Stimulated activated CD8-positive, alpha-beta memory T cell treated with anti-CD3 and anti-CD28 coated beads, Interleukin-12 subunit alpha, Interleukin-12 subunit beta, amount 100 ng/mL, for 24 hours (primary cell): ENCODE measurements at regions not wholly inside any gene's neighbourhood (a gene's known extent, or its start where the extent isn't known, plus 50 kb on each side); places are given as distances from the start of the nearest gene placed in this dataset.

Experiments used
- DNase-seq: peaks from one replicate; pipeline ENCODE4 v3.0.0-alpha.2; 2020; ENCODE audit errors: extremely low read depth

DNA sequence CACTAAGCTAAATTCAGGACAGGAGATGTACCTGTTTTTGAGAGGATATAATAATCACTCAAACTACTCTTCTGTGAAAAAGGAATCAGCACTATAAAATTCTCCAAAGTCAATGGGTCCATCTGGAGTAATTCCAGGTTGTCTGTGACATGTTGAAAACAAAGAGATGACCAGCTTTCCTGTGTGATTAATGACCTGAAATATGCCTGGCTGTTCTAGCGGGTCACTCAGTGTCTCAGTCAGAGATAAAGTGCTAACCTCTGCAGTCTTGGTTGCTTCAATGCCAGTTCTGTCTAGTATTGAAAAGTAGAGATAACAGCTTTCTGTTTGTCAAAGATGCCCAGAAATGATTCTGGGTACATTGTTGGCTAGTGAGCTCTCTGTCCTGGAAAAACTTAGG is 722.6 kb upstream of the TENM4 start:
- DNase-seq = no peak

DNA sequence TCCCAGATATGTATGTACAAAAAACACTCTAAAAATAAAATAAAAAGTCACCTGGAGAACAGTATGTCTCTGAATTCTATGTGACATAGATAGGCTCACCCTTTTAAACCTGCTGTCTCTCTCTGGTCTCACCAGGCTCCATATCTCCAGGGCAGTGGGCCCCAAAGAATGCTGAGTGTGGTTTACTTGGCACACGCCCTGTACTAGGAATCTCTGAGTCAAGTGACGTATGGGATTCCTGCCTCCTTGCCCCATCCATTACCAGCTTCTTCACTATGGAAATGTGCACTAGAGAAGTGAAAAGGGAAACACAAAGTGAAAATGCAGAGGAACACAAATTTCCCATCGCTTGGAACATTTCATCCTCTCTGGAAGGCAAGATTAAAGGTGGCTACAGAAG is 722.2 kb upstream of the TENM4 start:
- no peak for DNase-seq

DNA sequence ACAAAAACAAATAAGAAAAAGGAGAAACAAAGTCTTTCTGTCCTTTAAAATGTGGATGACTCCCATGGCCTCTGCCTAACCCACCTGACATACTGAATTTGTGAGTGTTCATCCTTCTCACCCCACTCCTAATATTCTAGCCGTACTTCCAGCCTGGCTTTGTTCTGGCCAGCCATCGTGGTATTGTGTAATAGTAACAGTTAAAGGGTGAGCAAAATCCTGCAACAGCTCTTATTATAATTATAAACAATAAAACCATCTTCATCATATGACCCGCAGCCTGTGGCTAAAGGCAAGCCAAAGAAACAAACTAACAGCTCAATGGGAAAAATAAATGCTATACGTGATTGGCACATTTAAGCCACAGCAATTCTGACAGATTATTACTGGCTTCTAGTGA is 721.6 kb upstream of the TENM4 start:
- DNase-seq = no peak

DNA sequence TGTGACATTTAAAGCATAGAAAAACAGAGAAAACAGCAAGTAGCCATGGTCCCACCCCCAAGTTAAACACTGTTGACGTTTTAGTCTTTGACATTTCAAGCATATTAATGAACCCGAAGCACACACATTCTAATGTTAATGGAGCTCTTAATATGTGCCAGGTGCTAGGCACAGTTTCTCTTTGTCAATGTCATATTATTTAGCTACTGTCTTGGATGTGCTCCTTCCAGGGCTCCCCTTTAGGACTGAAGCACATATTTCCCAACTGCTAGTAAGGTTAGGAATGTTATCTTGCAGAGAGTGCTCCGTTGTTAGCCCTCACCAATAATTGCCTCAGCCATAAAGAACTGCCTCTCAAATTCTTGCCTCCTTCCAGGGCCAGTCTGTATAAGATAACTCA is 716.6 kb upstream of the TENM4 start:
- DNase-seq = no peak

DNA sequence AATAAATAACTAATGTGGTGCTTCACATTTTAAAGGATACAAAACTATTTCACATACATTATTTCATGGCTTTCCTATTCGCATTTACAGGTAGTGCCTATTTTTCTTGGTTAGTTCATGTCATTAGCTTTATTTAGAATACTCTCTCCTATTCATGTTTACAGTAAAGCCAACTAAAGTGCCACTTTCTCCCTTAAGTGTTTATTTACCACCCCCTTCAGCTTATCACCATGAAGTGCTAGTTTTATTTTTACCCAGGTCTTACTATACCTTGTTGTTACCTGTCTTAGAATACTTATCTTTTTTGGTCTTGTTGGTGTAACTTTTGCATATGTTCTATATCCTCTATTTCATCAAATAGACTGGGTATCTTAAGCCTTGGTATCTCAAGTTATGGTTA is 715.2 kb upstream of the TENM4 start:
- DNase-seq = no peak

DNA sequence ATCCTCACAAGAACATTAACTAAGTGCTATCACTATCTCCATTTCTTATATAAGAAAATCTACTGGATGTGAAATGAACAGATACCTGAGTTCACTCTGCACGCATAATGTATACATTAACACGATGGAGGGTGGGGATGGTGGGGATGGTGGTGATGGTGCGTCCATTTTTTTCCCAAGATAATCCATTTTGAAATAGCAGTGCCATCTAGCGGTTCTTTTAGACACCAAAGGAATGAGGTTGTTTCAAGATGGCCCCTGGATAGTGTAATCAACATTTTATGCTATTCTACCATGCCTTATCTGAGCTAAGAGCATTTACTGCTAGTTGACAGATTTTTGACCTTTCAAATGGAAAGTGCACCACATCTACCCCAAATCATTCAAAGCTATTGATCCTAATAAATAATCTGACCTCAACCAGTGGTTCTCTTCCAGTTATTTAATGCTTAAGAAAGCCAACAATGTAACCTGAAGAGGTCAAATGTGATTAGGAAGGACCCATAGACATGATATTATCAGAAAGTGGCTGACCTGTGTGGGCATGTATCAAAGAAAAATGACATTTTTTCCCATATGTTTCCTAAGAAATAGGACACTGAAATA is 714.7 kb upstream of the TENM4 start:
- no peak for DNase-seq

DNA sequence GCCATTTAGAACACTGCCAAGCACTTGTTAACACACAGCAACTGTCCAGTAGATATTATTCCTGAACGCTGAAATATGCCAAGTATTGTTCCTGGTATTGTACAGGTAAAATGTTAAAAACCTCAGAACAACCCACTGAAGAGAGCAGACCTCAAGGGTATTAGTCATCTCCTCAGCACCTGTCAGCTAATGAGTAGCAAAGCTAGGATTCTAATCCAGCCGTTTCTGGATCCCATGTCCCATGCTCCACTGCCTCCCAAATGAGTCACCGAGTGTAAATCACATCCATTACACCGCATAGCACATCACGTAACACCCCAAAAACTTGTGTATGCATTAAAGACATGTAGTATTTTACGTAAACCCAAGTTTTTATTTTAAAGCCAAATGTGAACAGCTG is 705.4 kb upstream of the TENM4 start:
- DNase-seq = no peak

DNA sequence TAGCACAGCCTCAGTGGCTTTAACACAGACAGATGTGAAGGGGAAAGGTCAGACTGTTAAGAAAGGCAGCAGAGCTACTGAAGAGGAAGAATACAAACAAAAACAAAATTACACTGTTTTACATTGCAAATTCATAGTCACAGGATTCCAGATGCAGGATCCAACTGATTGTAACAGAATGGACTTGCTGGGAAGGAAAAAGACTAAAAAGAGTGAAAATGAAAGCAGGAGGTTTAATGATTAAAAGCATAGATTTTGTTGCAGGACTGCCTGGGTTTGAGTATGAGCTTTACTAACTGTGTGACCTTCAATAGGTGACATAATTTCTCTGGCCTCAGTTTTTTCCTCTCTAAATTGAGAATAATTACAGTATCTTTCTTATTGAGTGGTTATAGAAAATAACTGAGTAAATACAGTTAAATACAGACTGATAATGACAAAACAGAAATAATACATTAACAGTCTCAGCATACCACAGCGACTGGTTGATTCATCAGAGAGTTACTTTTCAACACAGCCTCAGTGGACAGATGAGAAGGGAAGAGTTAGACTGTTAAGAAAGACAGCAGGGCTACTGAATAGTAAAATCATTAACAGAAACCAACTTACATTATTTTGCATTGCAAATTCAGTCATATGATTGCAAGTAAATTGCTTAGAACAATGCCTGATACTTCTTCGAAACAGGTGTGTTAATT is 704.2 kb upstream of the TENM4 start:
- no peak for DNase-seq

DNA sequence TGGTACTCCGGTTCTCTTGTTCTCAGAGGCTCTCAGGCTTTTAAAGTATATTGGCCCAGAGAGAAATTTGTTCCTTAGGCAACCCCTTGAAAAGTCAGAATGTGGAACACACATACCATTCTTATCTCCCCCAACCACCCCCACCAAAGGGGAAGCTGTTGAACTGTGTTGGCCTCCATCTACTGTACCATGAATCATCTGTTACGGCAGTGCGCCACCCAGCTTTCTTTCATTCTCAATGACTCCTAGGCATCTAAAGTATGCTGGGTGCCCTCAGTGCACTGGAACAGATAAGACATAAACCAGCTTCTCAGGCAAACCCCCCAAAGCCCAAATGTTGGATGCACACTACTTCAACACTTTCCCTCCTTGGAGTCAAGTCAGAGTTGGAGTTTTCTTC is 696.2 kb upstream of the TENM4 start:
- DNase-seq = no peak

DNA sequence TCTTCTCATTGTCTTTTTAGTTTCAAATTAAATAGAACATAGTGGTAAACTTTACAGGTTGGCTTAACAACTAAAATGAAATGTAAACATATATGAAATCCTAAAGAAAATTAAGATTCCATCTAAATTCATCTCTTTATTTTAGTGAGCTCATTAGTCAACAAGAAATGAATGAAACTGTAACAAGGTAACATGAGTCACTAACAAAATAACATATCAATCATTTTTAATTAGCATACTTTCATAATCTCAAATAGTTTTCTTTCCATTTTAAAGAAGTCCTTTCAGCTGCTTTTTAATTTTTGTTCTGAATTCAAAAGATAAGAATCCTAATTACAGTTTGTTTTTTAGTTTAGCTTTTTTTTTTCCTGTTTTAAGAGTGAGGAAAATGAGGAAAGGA is 688.6 kb upstream of the TENM4 start:
- no peak for DNase-seq

DNA sequence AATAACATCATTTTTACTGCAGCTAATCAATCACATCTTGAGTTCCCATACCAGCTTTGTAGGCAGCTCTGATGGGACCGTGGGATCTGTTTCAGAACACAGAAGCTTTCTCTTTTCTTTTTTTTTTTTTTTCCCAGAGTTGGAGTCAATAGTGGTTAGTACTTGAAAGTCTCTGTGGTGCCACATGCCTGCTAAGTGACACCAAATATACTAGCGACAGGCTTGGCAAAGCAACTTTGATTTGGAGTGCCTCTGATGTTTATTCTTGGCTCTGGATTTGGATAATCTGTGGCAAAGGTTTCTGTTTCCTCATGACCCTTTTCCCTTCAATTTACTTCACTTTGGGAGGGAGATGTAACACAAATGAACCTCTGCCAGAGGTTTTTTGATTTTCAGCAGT is 681.4 kb upstream of the TENM4 start:
- no peak for DNase-seq

DNA sequence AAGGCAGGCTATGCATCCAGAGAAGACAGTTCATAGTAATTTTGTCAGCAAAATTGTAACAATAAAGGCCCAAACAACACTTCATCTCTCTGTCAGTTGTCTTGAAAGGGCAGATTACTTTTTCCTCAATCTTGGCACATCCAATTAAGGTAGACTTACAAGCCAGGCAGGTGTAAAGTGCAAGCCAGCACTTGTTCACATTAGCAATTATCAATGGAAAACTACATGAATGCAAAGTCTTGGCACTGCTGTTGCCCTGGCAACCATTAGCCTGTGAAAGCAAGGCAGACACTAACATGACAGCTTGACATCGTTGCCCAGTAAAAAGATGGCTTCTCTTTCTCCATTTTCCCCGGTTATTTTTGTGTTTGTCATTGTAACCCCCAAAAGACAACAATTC is 677.2 kb upstream of the TENM4 start:
- no peak for DNase-seq

DNA sequence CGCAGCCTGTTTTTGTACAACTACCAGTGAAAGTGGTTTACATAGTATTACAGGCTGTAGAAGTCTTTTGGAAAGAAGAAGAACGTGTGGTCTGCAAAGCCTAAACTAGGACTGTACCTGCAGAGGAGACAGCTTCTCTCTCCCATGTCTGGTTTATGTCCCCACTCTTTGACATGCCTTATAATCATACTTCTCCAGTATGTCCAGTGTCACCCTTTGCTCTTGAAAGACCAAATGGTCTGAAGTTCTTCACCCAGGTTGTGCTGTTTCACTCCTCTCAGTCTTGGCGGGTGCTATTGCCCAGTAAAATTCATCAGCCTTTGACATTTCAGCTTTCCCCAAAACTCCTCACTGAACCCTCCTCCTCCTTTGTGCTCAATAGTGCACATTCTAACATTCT is 676.0 kb upstream of the TENM4 start:
- no peak for DNase-seq

DNA sequence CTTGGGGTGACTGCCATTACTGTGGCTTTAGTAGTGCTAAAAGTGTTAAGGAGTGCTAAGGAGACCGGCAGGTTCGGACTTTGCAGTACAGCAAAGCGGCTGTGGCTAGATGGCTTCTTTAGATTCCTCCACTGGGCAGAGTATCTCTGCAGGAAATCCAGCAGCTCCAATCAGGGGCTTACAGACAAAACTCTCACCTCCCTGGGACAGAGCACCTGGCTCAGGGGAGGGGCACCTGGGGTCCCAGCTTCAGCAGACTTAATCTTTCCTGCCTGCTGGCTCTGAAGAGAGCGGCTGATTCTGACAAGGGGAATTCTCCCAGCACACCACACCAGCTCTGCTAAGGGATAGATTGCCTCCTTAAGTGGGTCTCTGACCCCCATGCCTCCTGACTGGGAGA is 668.8 kb upstream of the TENM4 start:
- no peak for DNase-seq

DNA sequence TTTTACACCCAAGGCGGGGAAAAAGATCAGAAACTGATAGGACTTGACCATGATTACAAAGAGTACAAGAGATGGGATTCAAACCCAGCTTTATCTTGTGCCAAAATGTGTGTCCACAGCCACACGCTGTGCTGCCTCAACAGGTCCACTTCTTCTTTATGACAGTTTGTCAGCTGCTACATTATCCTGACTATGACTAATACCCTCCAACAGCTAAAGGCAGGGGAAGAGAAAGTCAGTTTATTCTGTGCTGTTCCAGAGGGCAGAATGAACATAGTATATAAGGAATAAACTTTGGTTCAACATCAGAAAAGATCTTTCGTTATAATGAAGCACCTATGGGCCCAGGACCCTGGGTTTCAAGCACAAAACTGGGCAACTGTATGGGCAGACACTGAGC is 668.2 kb upstream of the TENM4 start:
- DNase-seq = no peak

DNA sequence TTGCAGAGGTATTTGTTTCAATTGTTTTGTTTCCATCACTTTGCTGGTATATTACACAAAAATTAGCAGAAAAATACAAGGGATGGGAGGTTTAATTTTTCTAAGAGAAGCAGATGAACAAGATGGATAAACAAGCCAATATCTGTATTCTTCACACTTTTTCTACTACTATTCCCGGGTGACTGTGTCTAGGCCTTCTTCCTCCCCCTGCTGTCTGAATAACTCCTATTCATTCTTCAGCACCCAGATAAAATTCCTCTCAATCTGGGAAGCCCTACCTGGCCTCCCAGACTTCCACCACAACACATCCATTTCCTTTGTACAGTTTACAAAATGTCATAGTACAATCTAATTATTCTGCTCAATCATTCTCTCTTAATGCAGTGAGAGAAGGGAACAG is 666.6 kb upstream of the TENM4 start:
- DNase-seq = no peak

DNA sequence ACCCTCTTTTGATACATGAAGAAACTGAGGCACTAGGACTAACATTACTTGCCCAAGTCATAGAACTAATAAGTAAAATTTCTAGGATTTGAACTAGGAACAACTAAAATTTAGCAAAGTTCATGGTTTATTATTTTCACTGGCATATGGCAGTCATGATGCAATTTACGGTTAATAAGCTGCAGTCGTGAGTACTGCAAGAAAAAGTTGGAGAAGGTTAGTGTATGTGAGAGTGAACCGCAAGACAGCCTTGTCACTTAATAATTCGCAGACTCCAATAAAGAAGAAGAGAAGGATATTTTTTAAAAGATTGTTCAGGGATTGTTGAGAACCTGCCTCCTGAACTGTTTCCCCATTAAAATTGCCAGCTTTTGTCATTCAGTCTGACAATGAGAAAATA is 663.4 kb upstream of the TENM4 start:
- DNase-seq = no peak

DNA sequence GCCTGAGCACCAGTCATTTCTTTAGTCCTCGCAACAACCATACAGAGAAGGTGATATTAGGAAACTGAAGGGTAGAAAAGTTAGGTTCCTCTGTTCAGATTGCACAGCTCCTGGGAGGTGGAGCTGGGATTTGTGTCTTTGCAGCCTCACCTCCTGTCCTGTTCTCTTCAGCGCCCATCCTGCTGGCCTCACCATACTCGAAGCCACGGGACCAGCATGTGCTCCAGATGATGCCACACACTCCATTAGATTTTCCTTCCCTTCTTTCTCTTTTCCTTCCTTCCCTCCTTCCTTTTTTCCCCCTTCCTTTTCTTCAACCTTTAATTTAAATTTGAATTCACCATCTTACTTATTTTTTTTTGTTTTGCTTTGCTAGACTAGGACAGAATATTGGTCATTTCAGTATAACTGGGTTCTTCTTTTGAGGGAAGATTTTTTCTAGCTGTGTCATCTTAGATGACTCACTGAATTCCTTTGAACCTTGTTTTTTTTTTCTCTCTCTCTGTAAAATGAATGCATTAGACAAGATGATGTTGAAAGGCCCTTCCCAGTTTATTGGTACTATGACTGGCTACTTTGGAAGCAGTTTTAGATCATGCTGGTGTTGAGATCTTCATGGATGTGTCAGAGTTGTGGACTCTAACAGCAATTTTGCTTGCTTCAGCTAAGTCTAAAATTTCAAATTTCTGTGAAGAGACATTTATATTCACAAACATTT is 662.5 kb upstream of the TENM4 start:
- DNase-seq = no peak

DNA sequence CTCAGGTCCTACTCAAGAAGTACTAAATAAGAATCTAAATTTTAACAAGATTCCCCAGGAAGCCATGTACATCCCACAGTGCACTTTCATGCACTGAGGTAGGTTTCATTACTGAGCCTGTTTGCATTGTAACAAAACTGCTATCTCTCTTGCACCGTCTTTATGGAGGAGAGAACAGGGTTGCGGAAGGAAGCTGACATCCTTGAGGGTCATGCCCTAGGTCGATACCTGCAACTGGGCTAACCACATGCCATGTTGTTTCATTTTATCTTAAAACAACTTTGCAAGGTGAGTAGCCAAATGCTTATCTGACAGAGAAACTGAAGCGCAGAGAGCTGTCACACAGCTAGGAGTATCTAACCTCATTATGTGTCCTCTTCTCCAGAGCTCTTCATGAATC is 656.3 kb upstream of the TENM4 start:
- no peak for DNase-seq

DNA sequence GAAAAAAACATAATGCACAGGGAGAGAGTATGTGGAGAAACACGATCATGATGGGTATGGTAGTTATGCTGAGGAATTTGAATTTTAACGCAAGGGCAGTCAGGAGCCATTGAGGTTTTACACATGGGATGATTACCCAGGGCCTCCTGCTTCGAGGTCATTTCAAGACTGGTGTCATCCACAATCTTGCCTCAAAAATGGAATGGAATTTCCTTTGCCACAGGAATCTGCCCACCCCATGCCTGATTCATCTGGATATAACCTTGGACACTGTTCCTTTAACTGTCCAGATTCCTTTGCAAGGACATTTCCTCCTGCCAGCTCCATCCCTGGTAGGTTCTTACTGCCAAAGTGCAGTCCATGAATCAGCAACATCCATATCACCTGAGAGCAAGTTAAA is 655.9 kb upstream of the TENM4 start:
- no peak for DNase-seq

DNA sequence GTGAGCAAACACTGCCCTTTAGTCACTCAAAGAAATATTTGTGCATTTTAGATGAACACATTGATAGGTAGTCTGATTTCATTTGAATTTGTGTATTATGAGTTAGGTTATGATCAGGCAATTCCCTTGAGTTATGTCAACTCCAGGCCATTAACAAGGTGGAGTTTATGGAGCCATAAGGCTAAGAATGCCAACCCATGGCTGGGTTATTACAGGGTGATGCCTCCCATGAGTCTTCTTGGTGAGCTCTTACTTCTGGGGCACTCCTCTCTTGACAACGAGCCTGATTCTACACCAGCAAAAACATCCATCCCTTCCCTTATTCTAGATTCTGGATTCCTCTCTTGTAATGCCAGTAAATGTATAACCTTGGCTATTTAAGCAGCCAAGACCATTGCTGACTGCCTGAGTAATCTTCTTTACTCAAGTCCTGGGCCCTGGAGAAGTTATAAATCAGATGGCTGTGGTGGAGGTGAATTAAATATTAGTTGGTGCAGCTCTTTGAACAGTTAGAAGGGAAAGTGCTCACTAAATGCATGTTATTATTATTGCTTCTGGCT is 645.7 kb upstream of the TENM4 start:
- DNase-seq = no peak

DNA sequence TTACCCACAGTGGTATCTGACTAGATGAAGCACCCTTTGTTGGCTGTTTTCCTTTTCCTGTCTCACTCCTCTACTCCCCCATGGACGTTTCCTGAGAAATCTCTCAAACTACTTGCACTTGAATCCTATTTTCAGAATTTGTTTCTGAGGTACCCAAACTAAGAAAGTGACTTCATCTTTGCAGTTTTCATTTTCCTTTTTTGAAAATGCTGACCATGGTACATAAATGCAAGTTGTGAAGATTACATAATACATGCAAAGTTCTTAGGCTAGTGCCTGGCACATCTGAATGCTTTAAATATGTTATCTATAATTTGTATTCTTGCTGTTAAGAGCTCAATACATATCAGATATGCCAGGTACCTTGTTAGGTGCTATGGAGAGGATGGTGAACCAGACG is 644.7 kb upstream of the TENM4 start:
- no peak for DNase-seq

DNA sequence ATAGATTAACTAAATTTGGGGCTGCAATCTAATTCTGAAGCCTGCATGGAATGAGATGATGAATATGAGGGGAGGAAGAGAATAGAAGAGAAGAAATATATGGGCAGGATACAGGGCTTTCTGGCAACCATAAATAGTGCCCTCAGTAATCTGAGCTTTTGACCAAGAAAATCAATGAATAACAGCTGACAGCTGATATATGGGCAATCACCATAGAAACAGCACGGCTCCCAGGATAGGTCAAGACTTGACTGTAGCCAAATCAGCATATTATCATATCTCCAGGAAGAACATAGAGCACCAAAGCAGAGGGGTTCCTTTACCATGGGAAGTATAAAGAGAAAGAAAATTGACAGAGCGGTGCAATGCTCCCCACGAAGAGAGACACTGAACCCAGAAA is 643.8 kb upstream of the TENM4 start:
- DNase-seq = no peak
